Mucosa of rectum (tissue), 2 donors: ENCODE measurements at regions not wholly inside any gene's neighbourhood (a gene's known extent, or its start where the extent isn't known, plus 50 kb on each side); places are given as distances from the start of the nearest gene placed in this dataset.
"Not testable (repeated sequence)": the region's sequence is repeated elsewhere in the genome, so short reads cannot be mapped to it uniquely, and the experiment has no call there.

ENCODE experiments used
- H3K27ac ChIP-seq, 2 donors: one replicate each; pipeline ENCODE4 v1.7.0; 2013; ENCODE audit warnings: inconsistent platforms in 2 of 2, low read depth in 2 of 2, low read length in 2 of 2
- H3K27me3 ChIP-seq, 2 donors: one replicate each; pipeline ENCODE4 v1.7.0; 2013; ENCODE audit warnings: low read length in 2 of 2; ENCODE audit not compliant: control insufficient read depth in 2 of 2, insufficient read depth in 2 of 2
- H3K36me3 ChIP-seq, 2 donors: one replicate each; pipeline ENCODE4 v1.7.0; 2013; ENCODE audit warnings: low read length in 2 of 2; ENCODE audit not compliant: control insufficient read depth in 2 of 2, insufficient read depth in 2 of 2
- H3K4me1 ChIP-seq, 2 donors: one replicate each; pipeline ENCODE4 v1.7.0; 2013; ENCODE audit warnings: low read length in 2 of 2, mild to moderate bottlenecking in 1 of 2; ENCODE audit not compliant: control insufficient read depth in 2 of 2, insufficient read depth in 2 of 2
- H3K4me3 ChIP-seq, 2 donors: one replicate each; pipeline ENCODE4 v1.7.0; 2013; ENCODE audit warnings: low read length in 2 of 2
- H3K9ac ChIP-seq, 2 donors: one replicate each; pipeline ENCODE4 v1.7.0; 2013; ENCODE audit warnings: low read length in 2 of 2, low read depth in 1 of 2, mild to moderate bottlenecking in 1 of 2
- H3K9me3 ChIP-seq, 2 donors: one replicate each; pipeline ENCODE4 v1.7.0; 2013; ENCODE audit warnings: low read length in 2 of 2; ENCODE audit not compliant: control insufficient read depth in 2 of 2
- donor health status: healthy.
- donor health status: Normal muscosa, but diverticular disease.

DNA sequence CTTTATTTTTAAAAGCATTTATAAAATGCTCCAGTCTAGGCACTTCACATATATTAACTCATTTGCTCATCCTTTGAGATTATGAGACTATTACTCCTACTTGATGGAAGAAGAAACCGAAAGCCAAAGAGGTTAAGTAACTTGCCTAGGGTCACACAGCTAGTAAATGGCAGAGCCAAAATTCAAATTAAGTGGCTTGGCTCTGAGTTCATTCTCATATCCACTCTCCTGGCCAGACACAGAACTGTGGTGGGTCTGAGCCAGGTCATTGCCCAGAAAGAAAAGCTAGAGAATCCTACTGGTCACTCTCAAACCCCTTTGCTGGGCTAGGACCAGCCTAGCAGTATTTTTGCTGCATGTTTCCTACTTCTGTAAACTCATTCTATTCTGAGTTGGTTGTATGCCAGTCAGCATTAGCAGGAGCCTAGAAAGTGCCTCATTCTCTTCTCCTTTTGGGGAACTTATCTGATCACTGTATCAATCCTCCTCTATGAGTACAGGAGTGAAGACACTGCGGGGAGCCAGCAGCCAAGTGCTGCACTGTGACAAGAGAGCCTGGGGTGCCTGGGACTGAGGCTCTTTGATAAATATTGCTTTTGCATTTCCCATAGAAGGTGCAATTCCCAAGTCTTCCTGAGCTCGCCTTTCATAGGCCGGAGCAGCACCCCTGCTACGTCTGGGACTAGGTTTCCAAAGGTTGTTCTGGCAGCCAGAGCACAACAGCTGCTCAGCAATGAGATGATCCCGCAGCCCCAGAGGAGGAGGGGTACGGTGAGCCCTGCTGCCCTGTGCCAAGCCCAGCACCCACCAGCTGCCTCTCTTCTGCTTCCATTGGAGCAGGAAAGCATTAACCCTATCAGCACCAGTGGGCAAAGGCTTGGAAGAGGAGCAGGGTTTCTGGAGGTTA, 728.3 kb downstream of the MAFB start:
- Histone ChIP-seq H3K27me3 (no peaks in the 10 kb centered on the region), H3K36me3 (no peaks in the 10 kb centered on the region), H3K9me3 (no peaks in the 10 kb centered on the region), H3K9ac (no peak overlapping the region), H3K27ac (no peak overlapping the region), H3K4me1 (no peaks in the 10 kb centered on the region), H3K4me3 (no peak overlapping the region)

DNA sequence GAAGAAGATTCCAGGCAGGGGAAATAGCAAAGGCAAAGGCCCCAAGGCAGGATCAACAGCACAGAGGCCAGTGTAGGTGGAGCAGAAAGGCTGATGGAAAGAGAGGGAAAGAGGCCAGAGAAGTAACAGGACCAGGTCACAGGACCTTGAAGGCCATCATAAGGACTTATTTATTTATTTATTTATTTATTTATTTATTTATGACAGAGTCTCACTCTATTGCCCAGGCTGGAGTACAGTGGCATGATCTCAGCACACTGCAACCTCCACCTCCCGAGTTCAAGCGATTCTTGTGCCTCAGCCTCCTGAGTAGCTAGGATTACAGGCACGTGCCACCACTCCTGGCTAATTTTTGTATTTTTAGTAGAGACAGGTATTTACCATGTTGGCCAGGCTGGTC, 731.1 kb downstream of the MAFB start:
- not testable (repeated sequence) for H3K4me3 ChIP-seq, H3K27ac ChIP-seq, H3K9me3 ChIP-seq, H3K9ac ChIP-seq, H3K36me3 ChIP-seq, H3K27me3 ChIP-seq, H3K4me1 ChIP-seq

DNA sequence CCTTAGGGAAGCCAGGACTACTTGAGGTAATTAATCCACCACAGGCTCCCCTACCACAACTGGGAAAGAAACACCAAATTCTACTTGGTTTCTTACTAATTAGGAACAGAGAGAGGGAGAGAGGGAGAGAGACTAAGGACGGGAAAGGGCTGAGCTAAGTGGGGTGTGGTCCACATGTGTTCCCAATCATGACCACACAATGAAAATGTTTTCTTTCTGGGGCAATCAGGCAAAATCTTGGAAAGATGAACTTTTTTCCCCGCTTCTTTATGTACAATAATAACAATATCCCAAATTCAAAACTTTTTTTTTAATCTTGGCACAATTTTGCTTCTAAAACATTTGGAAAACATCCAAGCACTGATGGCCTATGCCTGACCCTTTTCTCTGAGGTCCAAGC, 734.4 kb downstream of the MAFB start:
- Histone ChIP-seq H3K4me3 (no peak overlapping the region), H3K9me3 (no peaks in the 10 kb centered on the region), H3K27ac (no peak overlapping the region), H3K4me1 (no peaks in the 10 kb centered on the region), H3K9ac (no peak overlapping the region), H3K36me3 (no peaks in the 10 kb centered on the region), H3K27me3 (no peaks in the 10 kb centered on the region)

DNA sequence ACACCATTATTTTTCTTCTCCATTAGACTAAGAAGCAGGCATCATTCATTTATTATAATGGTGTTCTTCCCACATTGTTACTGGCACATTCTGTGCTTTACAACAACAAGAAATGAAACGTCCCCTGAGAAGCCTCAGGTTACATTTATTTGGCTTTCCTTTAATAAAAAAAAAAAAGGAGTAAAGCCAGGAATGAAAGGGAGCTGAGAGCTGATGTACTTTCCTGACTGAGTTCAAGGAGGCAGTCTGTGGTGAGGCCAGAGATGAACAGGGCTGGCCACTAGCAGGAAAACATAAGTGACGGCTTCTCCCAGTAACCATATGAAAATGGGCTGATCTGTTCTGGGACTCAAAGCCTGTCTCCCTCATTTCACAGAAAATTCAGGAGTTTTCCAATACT, 742.1 kb downstream of the MAFB start:
- no peaks in the 10 kb centered on the region for H3K36me3 ChIP-seq
- no peaks in the 10 kb centered on the region for H3K27me3 ChIP-seq
- no peak overlapping the region for H3K27ac ChIP-seq
- H3K9ac ChIP-seq, result no peak overlapping the region
- no peaks in the 10 kb centered on the region for H3K4me1 ChIP-seq
- no peaks in the 10 kb centered on the region for H3K9me3 ChIP-seq
- no peak overlapping the region for H3K4me3 ChIP-seq

DNA sequence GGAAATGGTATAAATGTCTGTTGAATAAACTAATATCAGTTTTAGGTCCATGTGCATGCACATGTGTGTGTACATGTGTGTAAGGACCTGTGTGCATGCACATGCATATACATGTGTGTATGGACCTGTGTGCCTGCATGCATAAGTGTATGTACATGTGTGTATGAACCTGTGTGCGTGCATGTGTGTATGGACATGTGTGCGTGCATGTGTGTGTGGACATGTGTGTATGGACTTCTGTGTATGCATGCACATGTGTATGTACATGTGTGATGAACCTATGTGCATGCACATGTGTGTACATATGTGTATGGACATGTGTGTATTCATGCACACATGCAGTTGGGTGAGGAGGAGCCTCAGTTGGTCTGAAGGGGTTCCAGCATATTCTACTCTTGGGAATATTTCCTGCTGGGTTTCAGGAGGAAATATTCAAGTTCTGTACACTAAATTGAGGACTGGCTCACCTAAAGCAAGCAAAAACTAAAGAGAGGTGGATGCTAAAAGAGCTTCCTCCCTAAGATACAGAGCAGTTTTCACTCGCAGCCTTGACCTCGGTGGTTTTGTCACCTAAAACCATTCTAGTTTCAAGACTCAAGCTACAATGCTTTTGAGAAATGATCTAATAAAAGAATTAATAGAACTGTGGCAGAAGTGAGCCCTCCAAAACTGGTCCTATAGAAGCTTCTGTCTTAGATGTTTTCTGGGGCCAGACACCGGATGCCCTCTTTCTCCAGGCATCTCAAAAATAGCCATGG, 742.8 kb downstream of the MAFB start:
- H3K4me3 ChIP-seq, result no peak overlapping the region
- no peak overlapping the region for H3K27ac ChIP-seq
- no peak overlapping the region for H3K9ac ChIP-seq
- no peaks in the 10 kb centered on the region for H3K36me3 ChIP-seq
- no peaks in the 10 kb centered on the region for H3K9me3 ChIP-seq
- no peaks in the 10 kb centered on the region for H3K4me1 ChIP-seq
- no peaks in the 10 kb centered on the region for H3K27me3 ChIP-seq

DNA sequence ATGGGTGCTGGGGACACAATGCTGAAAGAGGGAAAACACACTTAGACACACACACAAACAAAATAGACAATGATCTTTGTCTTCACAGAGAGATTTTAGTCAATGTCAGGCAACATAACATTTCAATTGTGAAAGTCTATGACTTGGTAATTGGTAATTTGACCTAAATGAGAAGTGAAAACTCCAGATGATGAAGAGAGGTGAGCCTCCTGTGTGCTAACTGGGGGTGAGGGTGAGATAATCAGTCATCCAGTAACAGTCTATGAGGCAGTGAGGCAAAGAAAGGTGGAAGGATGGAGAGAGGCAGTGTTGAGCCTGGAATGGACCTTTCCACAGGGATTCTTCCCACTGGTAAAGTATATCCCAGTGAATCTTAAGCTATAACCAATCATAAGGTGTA, 744.2 kb downstream of the MAFB start:
- H3K9me3 ChIP-seq, result no peaks in the 10 kb centered on the region
- H3K4me1 ChIP-seq, result no peaks in the 10 kb centered on the region
- H3K9ac ChIP-seq, result no peak overlapping the region
- no peaks in the 10 kb centered on the region for H3K36me3 ChIP-seq
- H3K27me3 ChIP-seq, result no peaks in the 10 kb centered on the region
- H3K4me3 ChIP-seq, result no peak overlapping the region
- H3K27ac ChIP-seq, result no peak overlapping the region

DNA sequence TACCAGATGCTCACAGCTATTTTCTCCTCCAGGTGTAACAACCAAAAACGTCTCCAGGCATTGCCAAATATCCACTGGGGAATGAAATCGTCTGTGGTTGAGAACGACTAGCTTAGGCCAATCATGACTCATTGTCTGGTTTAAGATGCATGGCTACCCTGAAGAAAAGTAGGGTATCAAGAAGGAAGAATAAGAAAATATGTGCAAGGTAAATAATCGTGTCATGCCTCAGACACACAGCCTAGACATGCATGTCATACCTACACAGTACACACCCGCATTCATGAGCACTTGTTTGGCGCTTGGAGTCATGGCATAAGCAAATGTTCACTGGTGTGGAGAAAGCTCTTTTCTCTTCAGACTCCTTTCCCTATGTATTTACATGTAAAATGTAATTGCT, 745.7 kb downstream of the MAFB start:
- Histone ChIP-seq H3K27ac (no peak overlapping the region), H3K9ac (no peak overlapping the region), H3K4me3 (no peak overlapping the region), H3K9me3 (no peaks in the 10 kb centered on the region), H3K36me3 (no peaks in the 10 kb centered on the region), H3K27me3 (no peaks in the 10 kb centered on the region), H3K4me1 (no peaks in the 10 kb centered on the region)

DNA sequence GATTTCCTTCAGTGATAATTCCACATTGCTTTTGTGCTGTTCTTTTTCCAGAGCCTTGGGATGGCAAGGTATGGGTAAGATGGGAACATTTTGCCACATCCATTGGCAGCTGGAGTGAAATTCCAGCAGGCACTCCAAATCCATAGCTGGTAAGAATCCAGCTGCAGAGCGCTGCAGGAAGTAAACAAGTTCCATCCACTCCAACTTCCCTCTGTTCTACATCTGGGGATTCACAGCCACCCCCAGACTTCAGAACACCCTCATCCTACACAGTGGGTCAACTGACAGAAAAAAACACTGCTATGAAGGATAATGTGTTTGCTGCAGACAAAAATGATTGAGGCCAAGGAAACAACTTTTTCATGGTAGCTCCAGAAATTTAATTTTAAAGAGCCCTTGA, 747.8 kb downstream of the MAFB start:
- H3K27ac ChIP-seq, result no peak overlapping the region
- no peak overlapping the region for H3K9ac ChIP-seq
- no peak overlapping the region for H3K4me3 ChIP-seq
- H3K36me3 ChIP-seq, result no peaks in the 10 kb centered on the region
- H3K4me1 ChIP-seq, result no peaks in the 10 kb centered on the region
- H3K9me3 ChIP-seq, result no peaks in the 10 kb centered on the region
- no peaks in the 10 kb centered on the region for H3K27me3 ChIP-seq

DNA sequence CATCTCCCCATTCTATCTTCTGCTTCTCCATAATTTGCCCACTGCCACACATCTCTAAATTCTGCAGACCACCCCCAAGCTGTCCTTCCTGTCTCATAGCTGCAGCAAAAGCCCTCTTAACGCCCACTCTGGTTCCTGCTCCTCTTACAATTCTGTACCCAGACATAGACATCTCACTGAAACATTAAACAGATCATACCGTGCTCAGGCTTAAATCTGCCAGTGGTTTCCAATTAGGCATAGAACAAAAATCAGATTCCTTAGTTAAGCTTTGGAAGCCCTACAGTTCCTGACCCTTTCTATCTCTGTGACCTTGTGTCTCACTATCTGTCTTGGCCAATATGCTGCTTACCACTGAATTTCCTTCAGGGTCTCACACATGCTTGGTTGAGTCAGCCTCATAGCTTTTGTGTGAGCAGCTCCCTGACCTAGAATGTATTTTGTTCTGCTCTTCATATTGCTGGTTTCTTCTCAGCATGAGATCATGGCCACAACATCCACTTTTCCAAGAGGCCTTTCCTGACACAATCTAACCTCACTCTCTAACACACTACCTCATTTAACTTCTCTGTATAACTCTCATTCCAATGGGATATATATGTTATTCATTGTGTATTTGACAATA, 749.7 kb downstream of the MAFB start:
- Histone ChIP-seq H3K27ac (no peak overlapping the region), H3K36me3 (no peaks in the 10 kb centered on the region)

DNA sequence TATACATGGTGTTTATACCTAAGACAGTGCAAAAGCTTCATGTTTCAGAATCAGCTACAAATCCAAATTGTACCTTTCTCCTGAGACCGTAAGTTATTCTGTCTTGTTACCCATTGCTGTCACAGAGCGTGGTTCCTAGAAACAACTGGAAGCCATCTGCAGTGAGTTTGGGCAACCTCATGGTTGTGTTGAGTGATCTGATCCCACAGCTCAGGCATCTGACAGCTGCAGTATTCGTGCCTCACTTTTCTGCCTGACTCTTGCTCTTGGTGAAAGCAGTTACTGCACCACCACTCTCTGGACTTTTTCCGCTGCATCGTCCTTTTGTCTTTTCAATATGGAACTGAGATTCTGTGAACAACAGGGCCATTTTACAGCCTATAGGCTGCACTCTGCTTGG, 752.6 kb downstream of the MAFB start:
- Histone ChIP-seq H3K4me3 (no peak overlapping the region), H3K9ac (no peak overlapping the region), H3K27me3 (no peaks in the 10 kb centered on the region), H3K36me3 (no peaks in the 10 kb centered on the region), H3K27ac (no peak overlapping the region), H3K9me3 (no peaks in the 10 kb centered on the region), H3K4me1 (no peaks in the 10 kb centered on the region)

More for the DNA sequence above, 749.7 kb downstream of the MAFB start:
- no peaks in the 10 kb centered on the region for H3K4me1 ChIP-seq
- no peaks in the 10 kb centered on the region for H3K27me3 ChIP-seq
- no peaks in the 10 kb centered on the region for H3K9me3 ChIP-seq
- H3K9ac ChIP-seq, result no peak overlapping the region
- H3K4me3 ChIP-seq, result no peak overlapping the region
